A549 (cell line): ENCODE measurements at regions not wholly inside any gene's neighbourhood (a gene's known extent, or its start where the extent isn't known, plus 50 kb on each side); places are given as distances from the start of the nearest gene placed in this dataset.

Source experiments
- ATAC-seq, 2 experiments: fragments of 200-7000 bp in 1 of 2; fragments of >200 bp in 1 of 2; cut with Nextera tagmentation in 1 of 2; cut with Tn5 transposase in 1 of 2; 3 replicates each; pipeline versions ENCODE4 v1.8.0 to v1.9.1; 2018 to 2020; ENCODE audit warnings: mild to moderate bottlenecking in 1 of 2, moderate library complexity in 1 of 2
- CTCF ChIA-PET: fragments of 300-600 bp; sonication (Branson Sonifier 250); formaldehyde crosslinking; extraction: SDS; loops from one replicate; lab custom pipeline; 2021; ENCODE audit warnings: antibody characterized with exemption, inconsistent platforms; lab: Yijun Ruan, JAX
- POLR2A ChIA-PET: fragments of 350-600 bp; formaldehyde crosslinking; extraction: SDS; loops from one replicate; lab custom pipeline; 2021; ENCODE audit warnings: antibody characterized with exemption, inconsistent platforms; lab: Yijun Ruan, JAX
- DNase-seq, 2 experiments: peaks; one replicate each; pipeline versions ENCODE4 v3.0.0 to v3.0.0-alpha.2; 2011 to 2016; ENCODE audit warnings: low read depth in 1 of 2, low spot score in 1 of 2
- FAIRE-seq: peaks from 2 replicates; lab custom pipeline; 2011; peaks lifted over from hg19 to GRCh38; lab: Jason Lieb, UNC
- H3K27ac ChIP-seq, 2 experiments: fragments of >200 bp; sonication (Bioruptor Twin); formaldehyde crosslinking; 3 replicates each; pipeline ENCODE4 v1.5.1; 2016 to 2017
- H3K4me1 ChIP-seq: fragments of >200 bp; sonication (Bioruptor Twin); formaldehyde crosslinking; 3 replicates; pipeline ENCODE4 v1.6.1; 2016
- H3K4me2 ChIP-seq: fragments of >200 bp; sonication (Bioruptor Twin); formaldehyde crosslinking; 3 replicates; pipeline ENCODE4 v1.6.1; 2016
- H3K4me3 ChIP-seq: fragments of >200 bp; sonication (Bioruptor Twin); formaldehyde crosslinking; 3 replicates; pipeline ENCODE4 v1.5.1; 2016
- H3K9me3 ChIP-seq: fragments of >200 bp; sonication (Bioruptor Twin); formaldehyde crosslinking; 3 replicates; pipeline ENCODE4 v1.6.1; 2016
- CHD4 ChIP-seq: fragments of 200-600 bp; sonication (generic); IDR thresholded peaks from 2 replicates; pipeline ENCODE4 v1.6.1; 2016; ENCODE audit warnings: antibody characterized with exemption, mild to moderate bottlenecking, borderline replicate concordance
- EHF ChIP-seq: fragments of 250-450 bp; sonication (Bioruptor Pico); IDR thresholded peaks from 2 replicates; pipeline ENCODE4 v1.5.0; 2020; ENCODE audit warnings: mild to moderate bottlenecking
- HDAC2 ChIP-seq: fragments of 200-600 bp; sonication (generic); IDR thresholded peaks from 2 replicates; pipeline ENCODE4 v1.6.1; 2016
- RFX5 ChIP-seq: fragments of 450-650 bp; IDR thresholded peaks from 2 replicates; pipeline ENCODE4 v1.7.1; 2014; ENCODE audit warnings: antibody characterized with exemption, mild to moderate bottlenecking, moderate library complexity
- TP53 ChIP-seq: fragments of 250-450 bp; sonication (Bioruptor Pico); IDR thresholded peaks from 2 replicates; pipeline ENCODE4 v1.5.0; 2021; ENCODE audit warnings: mild to moderate bottlenecking, moderate library complexity
- ZNF302 ChIP-seq: fragments of 250-450 bp; sonication (Bioruptor Pico); IDR thresholded peaks from 2 replicates; pipeline ENCODE4 v1.9.0; 2021; ENCODE audit warnings: inconsistent platforms, mild to moderate bottlenecking, moderate library complexity
- WGBS: methylation state at CpG from one replicate; pipeline ENCODE4 v1.1.6; 2017; ENCODE audit errors: missing lambda C conversion rate; 5-methylcytosine and 5-hydroxymethylcytosine counted together

- ATAC-seq (no peak), DNase-seq (no peak), FAIRE-seq (no peak)
- Histone ChIP-seq H3K27ac (no peak overlapping the region), H3K4me3 (no peak overlapping the region), H3K9me3 (peaks cover 4% of the 10 kb centered on the region; the same call in 1 of the 3 replicates), H3K4me2 (no peak overlapping the region), H3K4me1 (no peaks in the 10 kb centered on the region)
- 86% methylated on average over 7 of the region's 7 CpGs for WGBS
- ChIA-PET CTCF (no interaction called here), POLR2A (no interaction called here)
- no peak for TF ChIP-seq ZNF302
- TF ChIP-seq CHD4: no peak
- TF ChIP-seq RFX5: no peak
- no peak for TF ChIP-seq HDAC2
- no peak for TF ChIP-seq TP53 (CRISPR knock-in tag)
- TF ChIP-seq EHF (CRISPR knock-in tag): no peak
These were observed 51.3 kb upstream of the RND3 start for GRCh38 chr2:150538651-150539201.
